Keratinocyte (primary cell): ENCODE measurements at regions not wholly inside any gene's neighbourhood (a gene's known extent, or its start where the extent isn't known, plus 50 kb on each side); places are given as distances from the start of the nearest gene placed in this dataset.

Source experiments
- DNase-seq: peaks from one replicate; pipeline ENCODE4 v3.0.0-alpha.2; 2011; ENCODE audit warnings: low read depth, missing footprints, low spot score
- FAIRE-seq: peaks from 2 replicates; lab custom pipeline; 2011; peaks lifted over from hg19 to GRCh38; lab: Jason Lieb, UNC
- H2AFZ ChIP-seq: 2 replicates; pipeline ENCODE4 v1.6.0; 2012; ENCODE audit warnings: low read length, control low read depth, inconsistent platforms; ENCODE audit not compliant: control insufficient read depth
- H3K27ac ChIP-seq: 2 replicates; pipeline ENCODE4 v1.5.1; 2011; ENCODE audit warnings: low read length; ENCODE audit not compliant: control insufficient read depth, insufficient read depth
- H3K27me3 ChIP-seq: 3 replicates; pipeline ENCODE4 v1.6.0; 2011; ENCODE audit warnings: low read length; ENCODE audit not compliant: control insufficient read depth, insufficient read depth; ENCODE audit errors: extremely low read depth
- H3K36me3 ChIP-seq, 2 experiments: 2 replicates in 1 of 2; 3 replicates in 1 of 2; pipeline ENCODE4 v1.5.1; 2011; ENCODE audit warnings: low read length in 2 of 2, mild to moderate bottlenecking in 1 of 2; ENCODE audit not compliant: control insufficient read depth in 2 of 2, insufficient read depth in 2 of 2; ENCODE audit errors: extremely low read depth in 1 of 2
- H3K4me1 ChIP-seq: 3 replicates; pipeline ENCODE4 v1.5.1; 2011; ENCODE audit warnings: low read length; ENCODE audit not compliant: control insufficient read depth, insufficient read depth; ENCODE audit errors: extremely low read depth
- H3K4me2 ChIP-seq: 3 replicates; pipeline ENCODE4 v1.6.0; 2011; ENCODE audit warnings: low read depth, low read length; ENCODE audit not compliant: control insufficient read depth, insufficient read depth; ENCODE audit errors: extremely low read depth
- H3K4me3 ChIP-seq, 3 experiments: fragments of 200-600 bp in 1 of 3; sonication (generic) in 1 of 3; 2 replicates in 2 of 3; 3 replicates in 1 of 3; pipeline ENCODE4 v1.5.1; 2011 to 2016; ENCODE audit warnings: low read length in 3 of 3, mild to moderate bottlenecking in 3 of 3, control low read depth in 2 of 3, inconsistent platforms in 1 of 3, low read depth in 1 of 3, mixed read lengths in 1 of 3, mixed run types in 1 of 3, moderate library complexity in 1 of 3; ENCODE audit not compliant: control insufficient read depth in 2 of 3, insufficient read depth in 2 of 3; ENCODE audit errors: extremely low read depth in 1 of 3
- H3K79me2 ChIP-seq: 2 replicates; pipeline ENCODE4 v1.6.0; 2012; ENCODE audit warnings: low read length; ENCODE audit not compliant: control insufficient read depth, insufficient read depth
- H3K9ac ChIP-seq: 3 replicates; pipeline ENCODE4 v1.6.0; 2011; ENCODE audit warnings: low read length; ENCODE audit not compliant: control insufficient read depth, insufficient read depth; ENCODE audit errors: extremely low read depth
- H3K9me1 ChIP-seq: 3 replicates; pipeline ENCODE4 v1.6.0; 2011; ENCODE audit warnings: low read length; ENCODE audit not compliant: control insufficient read depth, insufficient read depth; ENCODE audit errors: extremely low read depth
- H3K9me3 ChIP-seq: 2 replicates; pipeline ENCODE4 v1.5.1; 2012; ENCODE audit warnings: low read depth, low read length; ENCODE audit not compliant: control insufficient read depth
- H4K20me1 ChIP-seq: 3 replicates; pipeline ENCODE4 v1.6.0; 2011; ENCODE audit warnings: low read length; ENCODE audit not compliant: control insufficient read depth, insufficient read depth; ENCODE audit errors: extremely low read depth
- CTCF ChIP-seq, 3 experiments: IDR thresholded peaks in 1 of 3; conservative IDR thresholded peaks in 1 of 3; optimal IDR thresholded peaks in 1 of 3; 2 replicates in 2 of 3; 3 replicates in 1 of 3; pipeline versions ENCODE3 to v1.5.1; 2011; ENCODE audit warnings: low read length in 3 of 3, mild to moderate bottlenecking in 3 of 3, moderate library complexity in 2 of 3, control low read depth in 1 of 3, inconsistent platforms in 1 of 3; ENCODE audit not compliant: insufficient read depth in 2 of 3; ENCODE audit errors: extremely low read depth in 1 of 3
- EZH2 ChIP-seq: IDR thresholded peaks from one replicate; pipeline ENCODE4 v1.6.1; 2012; ENCODE audit warnings: inconsistent platforms, mild to moderate bottlenecking, low read length, moderate library complexity
- dilution Hi-C: fragments of 300-500 bp; cut with MboI; formaldehyde crosslinking; loops from one replicate; pipeline ENCODE4 v1.7.0; 2020; ENCODE audit warnings: low sequenced_read_pairs; ENCODE audit not compliant: extremely low pct_ligation_motif_present

- no peaks in the 10 kb centered on the region for H3K9me1 ChIP-seq
- H3K4me2 ChIP-seq = no peak overlapping the region
- H3K36me3 ChIP-seq = no peaks in the 10 kb centered on the region
- H4K20me1 ChIP-seq = no peaks in the 10 kb centered on the region
- H3K27me3 ChIP-seq = peaks cover 11% of the 10 kb centered on the region
- no peak overlapping the region for H3K27ac ChIP-seq
- dilution Hi-C loops = no loop called here
- no peak for DNase-seq
- H3K79me2 ChIP-seq = no peaks in the 10 kb centered on the region
- H3K4me1 ChIP-seq = no peaks in the 10 kb centered on the region
- no peak overlapping the region for H3K9ac ChIP-seq
- no peak overlapping the region for H3K4me3 ChIP-seq
- no peak for FAIRE-seq
- no peaks in the 10 kb centered on the region for H3K9me3 ChIP-seq
- H2AFZ ChIP-seq = no peak overlapping the region
- no peak for TF ChIP-seq EZH2
- TF ChIP-seq CTCF (optimal IDR thresholded peaks at IDR 0.05 in 1 of 3, IDR thresholded peaks at IDR 0.05 in 1 of 3, conservative IDR thresholded peaks at IDR 0.05 in 1 of 3; ENCODE audit: extremely low read depth in 1 of 3, insufficient read depth in 2 of 3, low read length in 3 of 3) = no peak
These were observed 124.7 kb upstream of the SPATS2L start for GRCh38 chr2:200181755-200182154.

- Histone ChIP-seq H3K27me3 (peaks cover 8% of the 10 kb centered on the region), H4K20me1 (no peaks in the 10 kb centered on the region), H3K9me3 (no peaks in the 10 kb centered on the region), H2AFZ (no peak overlapping the region), H3K9ac (no peak overlapping the region), H3K27ac (no peak overlapping the region), H3K79me2 (no peaks in the 10 kb centered on the region), H3K4me2 (no peak overlapping the region), H3K4me1 (no peaks in the 10 kb centered on the region), H3K36me3 (no peaks in the 10 kb centered on the region), H3K9me1 (no peaks in the 10 kb centered on the region), H3K4me3 (no peak overlapping the region)
- TF ChIP-seq EZH2 (no peak), CTCF (optimal IDR thresholded peaks at IDR 0.05 in 1 of 3, IDR thresholded peaks at IDR 0.05 in 1 of 3, conservative IDR thresholded peaks at IDR 0.05 in 1 of 3; ENCODE audit: extremely low read depth in 1 of 3, insufficient read depth in 2 of 3, low read length in 3 of 3) (no peak)
- DNase-seq = no peak
- dilution Hi-C loops = no loop called here
- no peak for FAIRE-seq
These were observed 121.5 kb upstream of the SPATS2L start for GRCh38 chr2:200184748-200185627.
